ENCODE measurements at regions not wholly inside any gene's neighbourhood (a gene's known extent, or its start where the extent isn't known, plus 50 kb on each side); places are given as distances from the start of the nearest gene placed in this dataset.

DNA sequence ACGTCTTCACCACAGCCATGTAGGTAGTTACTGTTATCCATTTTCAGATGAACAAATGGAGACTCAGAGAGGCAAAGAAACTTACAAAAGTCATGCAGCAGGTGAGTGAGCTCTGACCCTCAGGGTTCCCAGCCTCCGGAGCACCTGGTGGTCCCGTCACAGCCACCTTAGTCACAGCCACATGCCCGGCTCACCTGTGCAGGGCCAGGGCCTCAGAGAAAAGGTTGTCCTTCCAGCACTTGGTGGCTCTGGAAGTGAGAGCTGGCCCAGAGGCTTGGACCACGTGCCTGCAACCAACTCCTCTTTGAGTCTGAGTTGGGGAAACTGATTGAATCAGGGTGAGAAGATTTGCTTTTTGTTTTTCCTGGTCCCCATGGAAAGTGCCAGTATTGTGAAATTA lies 189.3 kb downstream of the GLI2 start:
- no peaks in the 10 kb centered on the region for H3K27me3 ChIP-seq
- TF ChIP-seq, protein P1, sequence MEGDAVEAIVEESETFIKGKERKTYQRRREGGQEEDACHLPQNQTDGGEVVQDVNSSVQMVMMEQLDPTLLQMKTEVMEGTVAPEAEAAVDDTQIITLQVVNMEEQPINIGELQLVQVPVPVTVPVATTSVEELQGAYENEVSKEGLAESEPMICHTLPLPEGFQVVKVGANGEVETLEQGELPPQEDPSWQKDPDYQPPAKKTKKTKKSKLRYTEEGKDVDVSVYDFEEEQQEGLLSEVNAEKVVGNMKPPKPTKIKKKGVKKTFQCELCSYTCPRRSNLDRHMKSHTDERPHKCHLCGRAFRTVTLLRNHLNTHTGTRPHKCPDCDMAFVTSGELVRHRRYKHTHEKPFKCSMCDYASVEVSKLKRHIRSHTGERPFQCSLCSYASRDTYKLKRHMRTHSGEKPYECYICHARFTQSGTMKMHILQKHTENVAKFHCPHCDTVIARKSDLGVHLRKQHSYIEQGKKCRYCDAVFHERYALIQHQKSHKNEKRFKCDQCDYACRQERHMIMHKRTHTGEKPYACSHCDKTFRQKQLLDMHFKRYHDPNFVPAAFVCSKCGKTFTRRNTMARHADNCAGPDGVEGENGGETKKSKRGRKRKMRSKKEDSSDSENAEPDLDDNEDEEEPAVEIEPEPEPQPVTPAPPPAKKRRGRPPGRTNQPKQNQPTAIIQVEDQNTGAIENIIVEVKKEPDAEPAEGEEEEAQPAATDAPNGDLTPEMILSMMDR (IDR thresholded peaks at IDR 0.05; ENCODE audit: low read depth, low read length): no peak
- no peaks in the 10 kb centered on the region for H3K4me1 ChIP-seq (ENCODE audit: low read depth)
- no peak for DNase-seq (ENCODE audit: low read depth in 1 of 2, low spot score in 1 of 2)
- H3K9me3 ChIP-seq (ENCODE audit: low read depth): no peaks in the 10 kb centered on the region
- H3K4me3 ChIP-seq: no peak overlapping the region
- H3K36me3 ChIP-seq: no peaks in the 10 kb centered on the region
- no peak overlapping the region for H3K27ac ChIP-seq

DNA sequence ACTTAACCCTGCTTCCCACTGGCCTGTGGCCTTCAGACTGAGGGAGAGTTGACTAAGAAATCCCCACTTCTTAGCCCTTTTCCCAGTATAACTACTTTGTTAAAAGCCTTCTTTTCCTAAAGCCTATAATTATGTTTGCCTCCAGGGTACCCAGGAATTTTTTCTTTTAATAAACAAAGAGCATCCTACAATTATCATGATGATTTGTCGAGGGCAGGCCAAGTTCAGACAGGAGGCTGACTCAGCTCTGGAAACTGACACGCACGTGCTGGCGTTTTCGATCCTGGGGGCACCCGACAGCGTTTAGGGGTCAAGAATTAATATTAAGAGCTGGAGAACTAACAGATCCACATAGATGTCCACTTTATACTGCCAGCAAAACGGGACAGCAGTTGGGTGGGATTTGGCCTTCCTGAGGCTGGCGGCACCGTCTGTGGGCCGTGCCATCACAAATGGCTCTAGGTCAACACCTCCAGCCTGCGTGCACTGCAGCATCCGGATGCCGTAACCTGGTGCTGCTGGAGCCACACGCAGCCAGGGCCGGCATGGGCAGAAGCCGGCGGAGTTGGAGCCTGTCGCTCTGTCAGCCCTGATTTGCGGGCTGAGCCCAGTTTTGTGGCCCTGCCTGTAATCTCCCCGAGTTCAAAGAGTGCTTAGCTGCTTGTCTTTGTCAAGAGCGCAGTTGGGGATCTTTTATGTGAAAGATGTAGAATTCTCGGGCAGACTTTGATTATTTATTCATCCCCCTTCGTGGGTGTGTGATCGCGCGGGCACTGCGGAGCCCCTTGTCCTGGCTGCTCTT lies 191.0 kb downstream of the GLI2 start:
- Histone ChIP-seq H3K9me3 (ENCODE audit: low read depth) (no peaks in the 10 kb centered on the region), H3K27me3 (no peaks in the 10 kb centered on the region), H3K36me3 (no peaks in the 10 kb centered on the region), H3K27ac (no peak overlapping the region), H3K4me1 (ENCODE audit: low read depth) (no peaks in the 10 kb centered on the region), H3K4me3 (no peak overlapping the region)
- no peak for DNase-seq (ENCODE audit: low read depth in 1 of 2, low spot score in 1 of 2)
- TF ChIP-seq, protein P1 (IDR thresholded peaks at IDR 0.05; ENCODE audit: low read depth, low read length): no peak

DNA sequence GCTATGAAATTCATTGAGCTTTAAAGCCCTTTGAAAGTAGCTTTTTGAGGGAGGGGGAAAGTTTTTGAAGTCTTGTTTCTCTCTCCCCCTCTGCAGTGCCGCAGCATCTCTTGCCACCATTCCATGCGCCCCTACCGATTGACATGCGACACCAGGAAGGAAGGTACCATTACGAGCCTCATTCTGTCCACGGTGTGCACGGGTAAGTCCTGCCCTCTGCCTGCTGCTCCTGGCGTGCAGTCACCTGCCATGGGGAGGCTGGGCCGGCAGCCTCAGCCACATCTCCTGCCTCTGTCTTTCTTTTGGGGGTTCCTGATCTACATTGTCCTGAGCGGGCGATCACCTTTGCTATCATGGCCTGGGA lies 191.6 kb downstream of the GLI2 start:
- Histone ChIP-seq H3K36me3 (no peaks in the 10 kb centered on the region), H3K27me3 (no peaks in the 10 kb centered on the region), H3K9me3 (ENCODE audit: low read depth) (no peaks in the 10 kb centered on the region), H3K4me1 (ENCODE audit: low read depth) (peaks cover under 1% of the 10 kb centered on the region), H3K4me3 (no peak overlapping the region), H3K27ac (no peak overlapping the region)
- no peak for DNase-seq (ENCODE audit: low read depth in 1 of 2, low spot score in 1 of 2)
- TF ChIP-seq, protein P1 (IDR thresholded peaks at IDR 0.05; ENCODE audit: low read depth, low read length): no peak

DNA sequence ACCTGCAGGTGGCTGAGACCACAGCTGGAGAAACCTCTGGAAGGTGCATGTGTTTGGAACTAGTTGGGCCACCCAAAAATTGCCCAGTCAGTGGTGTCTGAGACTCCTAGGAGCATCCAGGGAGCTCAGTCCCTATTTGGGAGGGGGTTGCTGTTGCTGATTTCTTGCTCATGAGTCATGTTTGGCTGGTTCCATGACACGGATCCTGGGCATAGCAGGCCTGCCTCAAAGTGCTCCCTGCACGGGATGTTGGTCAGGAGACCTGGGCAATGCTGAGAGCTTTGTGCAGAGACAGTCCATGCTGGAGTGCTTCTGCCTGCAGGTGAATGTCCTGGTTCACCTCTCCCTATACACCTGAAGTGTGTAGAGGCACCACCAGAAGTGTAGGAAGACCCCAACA lies 194.2 kb downstream of the GLI2 start:
- Histone ChIP-seq H3K4me1 (ENCODE audit: low read depth) (peaks cover 17% of the 10 kb centered on the region), H3K27ac (no peak overlapping the region), H3K4me3 (no peak overlapping the region), H3K27me3 (no peaks in the 10 kb centered on the region), H3K36me3 (no peaks in the 10 kb centered on the region), H3K9me3 (ENCODE audit: low read depth) (no peaks in the 10 kb centered on the region)
- no peak for DNase-seq (ENCODE audit: low read depth in 1 of 2, low spot score in 1 of 2)
- TF ChIP-seq, protein P1 (IDR thresholded peaks at IDR 0.05; ENCODE audit: low read depth, low read length): no peak

DNA sequence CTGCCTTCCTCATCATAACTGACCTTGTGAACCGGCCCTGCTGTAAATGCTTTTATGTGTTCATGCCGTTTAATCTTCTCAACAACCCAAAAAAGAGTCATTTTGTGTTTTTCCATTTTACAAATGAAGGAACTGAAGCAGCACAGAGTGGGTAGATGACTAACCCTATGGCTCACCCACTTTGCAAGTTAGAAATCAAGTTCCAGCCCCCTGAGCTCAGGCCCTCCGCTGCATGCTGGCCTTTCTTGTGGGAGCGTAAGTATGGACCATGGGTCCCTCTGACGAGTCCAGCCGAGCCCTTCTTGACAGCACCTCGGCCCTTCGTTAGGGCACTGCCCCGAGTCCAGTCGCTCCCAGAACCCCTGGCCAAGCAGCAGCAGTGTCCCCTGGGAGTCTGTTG lies 194.6 kb downstream of the GLI2 start:
- Histone ChIP-seq H3K9me3 (ENCODE audit: low read depth) (no peaks in the 10 kb centered on the region), H3K4me3 (no peak overlapping the region), H3K27ac (no peak overlapping the region), H3K4me1 (ENCODE audit: low read depth) (peaks cover 21% of the 10 kb centered on the region), H3K27me3 (no peaks in the 10 kb centered on the region), H3K36me3 (no peaks in the 10 kb centered on the region)
- no peak for DNase-seq (ENCODE audit: low read depth in 1 of 2, low spot score in 1 of 2)
- TF ChIP-seq, protein P1 (IDR thresholded peaks at IDR 0.05; ENCODE audit: low read depth, low read length): no peak

Measured in cardiac muscle cell (in vitro differentiated cells and primary cell).